Neural cell (in vitro differentiated cells): ENCODE measurements at regions not wholly inside any gene's neighbourhood (a gene's known extent, or its start where the extent isn't known, plus 50 kb on each side); places are given as distances from the start of the nearest gene placed in this dataset.

Experiments
- EP300 ChIP-seq: fragments of 450-650 bp; conservative IDR thresholded peaks from 2 replicates; pipeline ENCODE4 v1.6.1; 2014; ENCODE audit warnings: antibody characterized with exemption, mild to moderate bottlenecking, moderate library complexity; ENCODE audit not compliant: poor library complexity, severe bottlenecking
- EZH2 ChIP-seq: fragments of 200-600, 300-800 bp; shearing (Covaris generic), sonication (generic); IDR thresholded peaks from 2 replicates; pipeline ENCODE4 v1.6.1; 2014; ENCODE audit warnings: antibody characterized with exemption, low read length, borderline replicate concordance, mild to moderate bottlenecking; ENCODE audit not compliant: insufficient read depth, poor library complexity, severe bottlenecking
- POLR2AphosphoS5 ChIP-seq: IDR thresholded peaks from 2 replicates; pipeline ENCODE4 v1.6.1; 2012
- RAD21 ChIP-seq: fragments of 450-650 bp; conservative IDR thresholded peaks from 2 replicates; pipeline ENCODE4 v1.6.1; 2014; ENCODE audit warnings: antibody characterized with exemption, mild to moderate bottlenecking, moderate library complexity
- REST ChIP-seq: IDR thresholded peaks from 2 replicates; pipeline ENCODE4 v1.6.1; 2012; ENCODE audit warnings: borderline replicate concordance
- SMC3 ChIP-seq: fragments of 450-650 bp; conservative IDR thresholded peaks from 2 replicates; pipeline ENCODE4 v1.6.1; 2014; ENCODE audit warnings: antibody characterized with exemption, mild to moderate bottlenecking, moderate library complexity; ENCODE audit not compliant: poor library complexity
- TAF1 ChIP-seq: IDR thresholded peaks from 2 replicates; pipeline ENCODE4 v1.6.1; 2012; ENCODE audit warnings: low read depth
- TF ChIP-seq, protein P1 (sequence below): fragments of 450-650 bp; IDR thresholded peaks from 2 replicates; pipeline ENCODE4 v1.5.1; 2014; ENCODE audit warnings: antibody characterized with exemption, mild to moderate bottlenecking, moderate library complexity; ENCODE audit not compliant: poor library complexity, severe bottlenecking

- TF ChIP-seq TAF1 (no peak), POLR2AphosphoS5 (no peak), EZH2 (no peak), SMC3 (no peak), RAD21 (no peak), EP300 (no peak), REST (no peak)
- TF ChIP-seq, protein P1, sequence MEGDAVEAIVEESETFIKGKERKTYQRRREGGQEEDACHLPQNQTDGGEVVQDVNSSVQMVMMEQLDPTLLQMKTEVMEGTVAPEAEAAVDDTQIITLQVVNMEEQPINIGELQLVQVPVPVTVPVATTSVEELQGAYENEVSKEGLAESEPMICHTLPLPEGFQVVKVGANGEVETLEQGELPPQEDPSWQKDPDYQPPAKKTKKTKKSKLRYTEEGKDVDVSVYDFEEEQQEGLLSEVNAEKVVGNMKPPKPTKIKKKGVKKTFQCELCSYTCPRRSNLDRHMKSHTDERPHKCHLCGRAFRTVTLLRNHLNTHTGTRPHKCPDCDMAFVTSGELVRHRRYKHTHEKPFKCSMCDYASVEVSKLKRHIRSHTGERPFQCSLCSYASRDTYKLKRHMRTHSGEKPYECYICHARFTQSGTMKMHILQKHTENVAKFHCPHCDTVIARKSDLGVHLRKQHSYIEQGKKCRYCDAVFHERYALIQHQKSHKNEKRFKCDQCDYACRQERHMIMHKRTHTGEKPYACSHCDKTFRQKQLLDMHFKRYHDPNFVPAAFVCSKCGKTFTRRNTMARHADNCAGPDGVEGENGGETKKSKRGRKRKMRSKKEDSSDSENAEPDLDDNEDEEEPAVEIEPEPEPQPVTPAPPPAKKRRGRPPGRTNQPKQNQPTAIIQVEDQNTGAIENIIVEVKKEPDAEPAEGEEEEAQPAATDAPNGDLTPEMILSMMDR: no peak
Measured at GRCh38 chr4:173717581-173717980, 187.6 kb upstream of the HAND2 start.
